Embryonic facial prominence (tissue), 1 donor: ENCODE measurements at regions not wholly inside any gene's neighbourhood (a gene's known extent, or its start where the extent isn't known, plus 50 kb on each side); places are given as distances from the start of the nearest gene placed in this dataset.
"Not testable (repeated sequence)": the region's sequence is repeated elsewhere in the genome, so short reads cannot be mapped to it uniquely, and the experiment has no call there.

ENCODE experiments used
- DNase-seq: peaks from one replicate; pipeline ENCODE4 v3.0.0-alpha.2; 2016; ENCODE audit errors: extremely low spot score

DNA sequence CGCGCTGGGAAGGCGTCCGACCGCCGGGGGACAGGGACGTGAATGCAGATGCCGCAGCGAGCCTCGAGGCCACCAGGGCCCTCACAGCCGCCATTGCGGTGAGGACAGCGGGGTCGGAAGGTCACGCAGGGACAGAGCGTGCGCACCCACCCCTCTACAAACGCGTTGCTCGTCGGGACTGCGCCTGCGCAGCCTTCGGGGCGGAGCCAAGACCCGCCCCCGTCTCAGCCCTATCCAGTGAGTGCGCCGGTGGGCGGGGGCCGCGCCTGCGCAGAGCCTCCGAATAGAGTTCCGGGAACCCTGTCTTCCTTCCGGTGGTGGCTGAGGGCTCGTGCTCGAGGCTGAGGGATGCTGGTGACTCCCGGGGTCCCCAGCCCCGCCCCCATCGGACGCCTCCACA lies 5393.1 kb upstream of the TPTE start:
- DNase-seq = peak; percentile 14

DNA sequence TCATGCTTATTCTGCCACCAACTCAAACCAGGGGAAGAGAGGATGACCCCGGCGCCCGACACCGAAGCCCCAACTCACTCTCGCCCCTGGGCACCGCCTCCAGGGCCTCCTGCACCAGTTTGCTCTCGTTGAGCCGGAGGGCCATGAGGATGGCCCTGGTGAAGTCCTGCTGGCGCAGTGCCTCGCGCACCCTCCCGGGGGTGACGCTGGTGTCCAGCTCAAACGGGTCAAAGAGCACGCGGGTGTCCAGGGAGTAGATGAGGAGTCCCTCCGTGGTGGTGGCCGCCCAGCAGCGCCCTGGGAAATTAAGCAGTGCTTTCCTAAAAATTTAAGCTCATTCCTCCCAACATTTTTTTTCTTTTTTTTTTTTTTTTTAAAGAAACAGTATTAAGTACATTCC lies 5387.6 kb upstream of the TPTE start:
- not testable (repeated sequence) for DNase-seq

DNA sequence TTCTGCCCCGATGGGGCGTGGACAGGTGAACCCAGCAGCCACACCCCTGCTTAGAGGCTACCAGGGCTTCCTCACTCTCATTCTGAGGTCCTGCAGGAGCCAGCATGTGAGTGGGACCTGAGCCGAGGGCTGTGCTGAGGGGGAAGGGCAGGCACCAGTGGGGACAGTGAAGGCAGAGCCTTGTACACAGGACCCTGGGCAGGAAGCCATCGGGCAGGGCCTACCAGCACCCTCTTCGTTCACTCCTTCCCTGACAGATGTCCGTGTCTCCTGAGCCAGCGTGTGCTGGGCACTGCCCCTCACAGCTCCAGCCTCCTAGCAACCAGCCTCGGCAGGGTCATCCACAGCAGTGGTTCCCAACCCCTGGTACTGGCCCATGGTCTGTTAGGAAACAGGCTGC lies 5385.0 kb upstream of the TPTE start:
- DNase-seq = not testable (repeated sequence)

DNA sequence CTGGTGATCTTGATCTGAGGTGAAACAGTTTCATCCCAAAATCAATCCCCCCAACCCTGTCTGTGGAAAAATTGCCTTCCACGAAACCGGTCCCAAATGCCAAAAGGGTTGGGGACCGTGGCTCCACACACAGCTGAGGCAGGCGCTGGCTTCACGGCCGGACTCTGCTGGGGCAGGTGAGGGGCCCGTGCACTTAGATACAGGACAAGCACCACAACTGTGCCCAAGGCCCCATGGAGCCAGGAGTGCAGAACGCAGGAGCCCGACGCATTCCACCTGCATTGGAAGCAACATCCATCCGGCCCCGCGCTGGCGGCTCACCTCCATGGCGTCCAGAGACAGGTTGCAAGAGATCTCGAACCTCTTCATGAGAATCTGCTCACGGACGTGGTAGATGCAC lies 5384.4 kb upstream of the TPTE start:
- DNase-seq = not testable (repeated sequence)

DNA sequence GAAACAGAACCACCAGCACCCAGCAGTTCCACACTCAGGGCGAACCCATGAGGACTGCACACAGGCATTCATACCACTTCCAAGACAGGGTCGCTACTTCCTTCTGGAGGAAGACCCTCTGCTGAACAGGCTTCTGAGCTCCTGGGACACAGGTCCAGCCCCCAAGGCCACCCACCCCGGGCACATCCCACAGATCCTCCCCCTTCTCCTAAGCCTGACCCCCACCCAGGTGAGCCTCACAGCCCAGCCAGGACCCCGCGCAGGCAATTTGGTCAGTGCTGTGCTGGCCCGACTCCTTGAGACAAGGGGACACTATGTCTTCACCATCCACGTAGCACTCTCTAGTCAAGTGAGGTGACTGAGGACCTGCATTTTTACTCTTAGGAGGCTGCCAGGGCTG lies 5382.7 kb upstream of the TPTE start:
- not testable (repeated sequence) for DNase-seq

DNA sequence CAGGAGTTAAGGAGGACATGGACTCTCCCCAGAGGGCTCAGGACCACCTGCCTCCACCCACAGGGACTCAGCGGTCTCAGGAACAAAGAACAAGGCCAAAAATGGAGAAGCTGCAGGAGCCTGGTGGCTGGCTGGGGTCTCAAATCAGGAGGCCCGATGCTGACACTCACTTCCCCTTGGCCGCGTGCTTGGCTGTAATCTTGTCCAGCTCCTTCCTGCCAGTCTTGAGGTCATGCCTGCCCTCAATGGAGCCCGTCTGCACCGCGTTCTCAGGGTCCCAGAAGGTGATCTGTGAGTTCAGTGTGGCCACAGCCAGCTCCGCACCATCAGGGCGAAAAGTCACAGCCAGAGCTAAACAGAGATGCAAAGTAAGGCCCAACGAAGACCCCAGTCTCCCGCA lies 5381.9 kb upstream of the TPTE start:
- DNase-seq = not testable (repeated sequence)

DNA sequence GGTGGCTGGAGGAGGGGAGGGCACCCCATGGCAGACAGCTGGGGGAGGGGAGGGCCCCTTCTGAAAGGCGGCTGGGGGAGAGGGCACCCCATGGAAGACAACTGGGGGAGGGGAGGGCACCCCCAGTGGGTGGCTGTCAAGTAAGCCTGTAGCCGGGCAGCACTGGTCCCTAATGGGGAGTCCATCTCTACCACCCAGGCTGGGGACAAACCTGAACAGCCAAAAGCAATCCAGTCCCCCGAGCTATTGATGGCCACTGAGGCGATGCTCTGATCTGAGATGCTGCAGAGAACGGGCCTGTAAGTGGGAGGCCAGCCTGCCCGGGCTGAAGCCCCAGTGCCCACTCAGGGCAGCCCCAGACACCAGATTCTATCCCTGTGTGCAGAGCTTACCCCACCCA lies 5378.4 kb upstream of the TPTE start:
- not testable (repeated sequence) for DNase-seq

DNA sequence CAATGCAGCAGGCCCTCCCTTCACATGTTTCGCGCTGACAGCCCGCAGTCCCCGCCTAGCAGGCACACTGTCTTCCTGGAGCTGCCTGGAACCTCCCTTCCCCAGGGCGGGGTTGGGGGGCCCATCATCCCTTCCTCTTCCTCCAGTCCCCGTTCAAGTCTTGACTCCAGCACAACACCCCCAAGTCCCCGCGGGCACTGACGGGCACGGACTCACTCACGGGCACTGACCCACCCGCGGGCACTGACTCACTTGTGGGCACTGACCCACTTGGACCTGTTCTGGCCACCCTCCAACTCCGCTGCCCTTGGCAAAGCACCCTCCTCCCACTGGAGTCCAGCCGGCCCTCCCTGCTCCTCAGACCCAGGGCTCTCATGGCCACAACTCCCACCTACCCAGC lies 5376.7 kb upstream of the TPTE start:
- not testable (repeated sequence) for DNase-seq

DNA sequence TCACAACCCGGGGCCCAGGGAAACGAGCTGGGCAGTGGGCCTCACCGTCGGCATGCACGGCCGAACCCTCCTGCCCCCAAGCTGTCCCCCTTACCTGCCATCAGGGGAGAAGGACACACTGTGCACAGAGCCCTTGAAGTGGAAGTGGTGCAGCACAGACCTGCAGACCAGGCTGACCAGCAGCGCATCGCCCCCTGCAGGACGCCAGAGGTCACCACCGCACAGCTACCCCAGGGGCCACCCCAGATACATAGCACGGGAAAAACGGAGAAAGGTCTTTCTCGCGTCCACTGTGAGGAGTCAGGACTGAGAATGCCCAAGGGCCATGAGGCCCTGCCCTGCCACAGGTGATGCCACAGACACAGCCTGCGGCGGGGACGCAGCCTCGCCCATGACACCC lies 5373.7 kb upstream of the TPTE start:
- not testable (repeated sequence) for DNase-seq

DNA sequence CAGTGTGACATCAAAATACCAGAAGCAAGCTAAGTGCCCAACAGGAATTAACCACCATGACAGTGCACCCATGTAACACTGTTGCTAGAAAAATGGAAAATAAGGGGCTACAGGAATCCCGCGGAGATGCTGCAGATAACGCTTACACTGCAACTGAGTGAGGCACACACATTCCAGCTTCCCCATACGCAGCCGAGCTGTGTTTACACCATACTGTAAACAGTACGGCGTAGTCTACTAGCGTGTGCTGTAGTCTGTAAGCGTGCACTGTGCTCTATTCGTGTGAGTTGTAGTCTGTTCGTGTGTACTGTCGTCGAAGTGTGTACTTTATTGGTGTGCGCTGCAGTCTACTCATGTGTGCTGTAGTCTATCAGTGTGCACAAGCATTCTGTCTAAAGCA lies 5372.2 kb upstream of the TPTE start:
- DNase-seq = not testable (repeated sequence)

DNA sequence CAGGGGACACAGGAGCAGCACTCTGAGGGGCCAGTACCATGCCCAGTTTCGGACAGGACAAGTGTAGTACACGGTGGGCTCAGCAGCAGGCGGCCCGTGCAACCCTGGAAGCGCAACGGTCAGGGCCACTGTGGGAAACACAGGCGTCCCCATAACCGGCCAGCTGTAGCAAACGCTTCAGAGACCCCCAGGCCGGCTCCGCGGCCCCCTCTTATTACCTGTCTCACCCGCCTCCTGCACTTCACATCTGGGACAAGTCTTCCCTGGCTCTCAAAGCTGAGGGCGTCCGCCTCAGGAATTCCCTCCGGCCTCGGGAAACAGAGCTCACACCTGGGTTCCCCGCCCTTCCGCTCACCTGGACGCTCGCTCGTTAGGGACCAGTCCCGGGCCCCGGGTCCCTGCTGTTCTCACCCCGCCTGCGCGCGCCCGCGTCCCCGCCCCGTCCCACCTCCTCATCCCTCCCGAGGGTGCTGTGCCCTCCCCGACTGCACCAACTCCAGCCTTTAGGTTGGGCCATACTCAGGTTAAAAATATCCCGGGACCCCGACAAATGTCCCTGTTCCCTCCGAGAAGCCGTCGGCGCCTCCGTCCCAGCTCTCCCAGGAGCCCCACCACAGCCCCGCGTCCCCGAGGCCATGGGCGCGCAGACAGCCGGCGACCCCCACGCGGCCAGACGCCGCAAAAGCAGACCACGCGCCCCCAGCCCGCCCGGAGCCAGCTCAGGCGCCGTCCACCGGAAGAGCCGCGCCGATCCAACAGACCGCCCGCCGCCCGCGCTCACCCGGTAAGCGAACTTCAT lies 5367.3 kb upstream of the TPTE start:
- not testable (repeated sequence) for DNase-seq

DNA sequence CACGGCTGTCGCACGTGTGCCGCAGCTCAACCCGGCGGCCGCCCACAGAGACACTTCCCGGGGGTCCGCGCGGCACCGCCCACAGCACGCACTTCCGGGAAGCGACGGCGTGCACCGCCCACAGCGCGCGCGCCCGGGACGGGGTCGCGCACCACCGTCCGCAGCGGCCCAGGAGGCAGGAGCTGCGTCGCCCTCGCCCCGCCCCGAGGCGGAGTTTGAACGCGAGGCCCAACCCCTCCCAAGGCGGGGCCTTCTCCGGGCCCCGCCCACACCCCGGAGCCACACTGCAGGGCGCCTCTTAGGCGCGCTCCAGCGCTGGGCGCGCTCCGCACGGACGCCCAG lies 5366.8 kb upstream of the TPTE start:
- DNase-seq = peak; percentile 5

DNA sequence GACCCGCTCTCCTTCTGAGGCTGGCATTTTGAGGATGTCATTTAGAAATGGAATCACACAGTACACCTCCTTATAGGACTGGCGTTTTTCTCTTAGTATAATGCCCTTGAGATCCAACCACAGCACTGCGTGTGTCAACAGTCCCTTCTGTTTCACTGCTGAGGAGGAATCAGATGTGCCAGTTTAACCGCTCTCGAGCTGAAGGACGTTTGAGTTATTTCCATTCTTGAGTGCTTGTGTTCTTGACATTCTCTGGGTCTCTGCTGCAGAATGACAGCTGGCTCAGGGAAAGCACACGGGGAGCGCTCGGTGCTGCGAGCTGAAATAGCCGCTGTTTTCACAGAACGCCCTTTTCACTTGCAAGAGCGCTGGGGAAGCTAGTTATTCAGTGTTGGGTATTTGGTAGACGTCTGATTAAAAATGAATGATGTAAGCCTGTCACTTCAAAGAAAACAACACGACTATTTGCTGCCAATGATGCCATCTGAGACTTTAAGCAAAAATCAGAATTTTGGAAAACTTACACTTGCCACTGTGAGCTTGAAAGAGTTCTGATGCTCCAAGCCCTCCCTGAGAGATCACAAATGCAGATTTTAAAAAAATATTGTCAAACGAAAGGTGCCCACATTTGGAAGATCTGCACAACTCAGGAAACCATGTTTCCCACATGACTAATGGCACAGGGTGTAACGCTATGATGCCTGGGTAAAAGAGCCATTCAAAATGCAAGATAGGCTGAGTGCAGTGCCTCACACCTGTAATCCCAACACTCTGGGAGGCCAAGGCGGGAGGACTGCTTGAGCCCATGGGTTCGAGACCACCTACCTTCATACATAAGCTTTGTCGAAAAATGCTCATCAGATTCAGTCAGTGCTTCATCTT lies 5358.4 kb upstream of the TPTE start:
- DNase-seq = not testable (repeated sequence)

DNA sequence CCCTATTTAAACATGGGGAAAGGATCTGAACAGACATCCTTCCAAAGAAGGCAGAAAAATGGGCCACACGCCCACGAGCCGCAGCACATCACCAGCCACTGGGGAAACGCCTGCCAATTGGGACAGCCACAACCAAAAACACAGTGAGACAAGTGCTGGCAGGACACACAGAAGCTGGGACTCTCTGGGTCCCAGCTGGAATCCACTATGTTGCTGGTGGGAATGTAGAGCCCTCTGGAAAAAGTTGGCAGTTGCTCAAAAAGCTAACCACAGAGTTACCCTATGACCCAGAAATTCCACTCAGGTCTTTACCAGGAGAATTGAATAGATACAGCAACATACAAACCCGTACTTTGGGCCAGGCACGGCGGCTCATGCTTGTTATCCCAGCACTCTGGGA lies 5355.6 kb upstream of the TPTE start:
- DNase-seq = not testable (repeated sequence)
